Activated naive CD8-positive, alpha-beta T cell (primary cell): ENCODE measurements at regions not wholly inside any gene's neighbourhood (a gene's known extent, or its start where the extent isn't known, plus 50 kb on each side); places are given as distances from the start of the nearest gene placed in this dataset.

Source experiments
- H3K27ac Mint-ChIP-seq: one replicate; pipeline ENCODE4 v1.8.0; 2021; ENCODE audit warnings: mixed read lengths
- H3K27me3 Mint-ChIP-seq: one replicate; pipeline ENCODE4 v1.8.0; 2021; ENCODE audit warnings: mixed read lengths
- H3K36me3 Mint-ChIP-seq: one replicate; pipeline ENCODE4 v1.8.0; 2021; ENCODE audit warnings: mixed read lengths
- H3K4me1 Mint-ChIP-seq: one replicate; pipeline ENCODE4 v1.8.0; 2021; ENCODE audit warnings: low read depth, mixed read lengths
- H3K4me3 Mint-ChIP-seq: one replicate; pipeline ENCODE4 v1.8.0; 2021; ENCODE audit warnings: mild to moderate bottlenecking, mixed read lengths
- H3K9me3 Mint-ChIP-seq: one replicate; pipeline ENCODE4 v1.8.0; 2021; ENCODE audit warnings: low read depth, mixed read lengths

- H3K27ac Mint-ChIP-seq = no peak overlapping the region
- no peaks in the 10 kb centered on the region for H3K9me3 Mint-ChIP-seq
- H3K4me3 Mint-ChIP-seq = no peak overlapping the region
- peaks cover 6% of the 10 kb centered on the region for H3K27me3 Mint-ChIP-seq
- H3K36me3 Mint-ChIP-seq = no peaks in the 10 kb centered on the region
- no peaks in the 10 kb centered on the region for H3K4me1 Mint-ChIP-seq
Observed at GRCh38 chr14:49366416-49366815, 219.8 kb downstream of the RPS29 start.

DNA sequence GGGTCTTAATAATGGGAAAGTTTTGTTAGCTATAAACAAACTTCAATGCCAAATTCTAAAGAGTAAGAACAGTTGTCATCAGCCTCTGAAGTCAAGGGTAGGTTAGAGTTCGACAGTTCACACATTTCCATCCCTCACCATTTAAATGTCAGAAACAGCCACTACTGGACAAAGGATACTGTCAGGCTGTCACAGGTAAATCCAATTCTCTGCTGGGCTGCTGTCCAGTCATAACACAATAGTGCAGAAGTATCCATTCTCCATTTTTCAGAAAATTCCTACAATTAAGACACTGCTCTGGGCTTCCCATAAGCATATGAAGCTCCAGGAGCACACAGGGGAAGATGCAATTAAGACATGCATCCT, 221.4 kb downstream of the RPS29 start:
- Mint-ChIP-seq H3K4me1 (no peaks in the 10 kb centered on the region), H3K27me3 (peaks cover 8% of the 10 kb centered on the region), H3K4me3 (no peak overlapping the region), H3K9me3 (peaks cover 10% of the 10 kb centered on the region), H3K27ac (no peak overlapping the region), H3K36me3 (no peaks in the 10 kb centered on the region)

- H3K4me1 Mint-ChIP-seq = no peaks in the 10 kb centered on the region
- H3K4me3 Mint-ChIP-seq = no peak overlapping the region
- peaks cover 11% of the 10 kb centered on the region for H3K27me3 Mint-ChIP-seq
- no peak overlapping the region for H3K27ac Mint-ChIP-seq
- H3K36me3 Mint-ChIP-seq = no peaks in the 10 kb centered on the region
- peaks cover 13% of the 10 kb centered on the region for H3K9me3 Mint-ChIP-seq
Observed at GRCh38 chr14:49363821-49364751, 222.1 kb downstream of the RPS29 start.

DNA sequence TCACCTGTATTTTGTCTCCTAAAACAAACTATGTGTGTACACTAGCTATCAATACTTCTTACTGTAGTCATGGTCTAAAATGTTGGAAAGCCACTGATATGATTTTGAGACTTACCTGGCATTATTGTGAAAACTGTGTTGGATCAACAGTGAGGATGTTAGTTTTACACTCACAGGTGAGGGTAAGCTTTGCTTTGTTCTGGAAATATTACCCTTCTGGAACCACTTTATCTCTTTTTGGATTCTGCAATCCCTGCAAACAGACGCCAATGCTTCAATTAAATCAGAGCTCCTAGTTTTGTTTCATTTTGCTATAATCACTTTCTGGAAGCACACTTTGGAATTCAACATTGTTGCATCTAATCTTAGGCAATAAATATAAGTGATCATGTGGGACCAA, 223.3 kb downstream of the RPS29 start:
- Mint-ChIP-seq H3K36me3 (no peaks in the 10 kb centered on the region), H3K27ac (no peak overlapping the region), H3K9me3 (peaks cover 13% of the 10 kb centered on the region), H3K27me3 (peaks cover 15% of the 10 kb centered on the region), H3K4me3 (no peak overlapping the region), H3K4me1 (no peaks in the 10 kb centered on the region)

DNA sequence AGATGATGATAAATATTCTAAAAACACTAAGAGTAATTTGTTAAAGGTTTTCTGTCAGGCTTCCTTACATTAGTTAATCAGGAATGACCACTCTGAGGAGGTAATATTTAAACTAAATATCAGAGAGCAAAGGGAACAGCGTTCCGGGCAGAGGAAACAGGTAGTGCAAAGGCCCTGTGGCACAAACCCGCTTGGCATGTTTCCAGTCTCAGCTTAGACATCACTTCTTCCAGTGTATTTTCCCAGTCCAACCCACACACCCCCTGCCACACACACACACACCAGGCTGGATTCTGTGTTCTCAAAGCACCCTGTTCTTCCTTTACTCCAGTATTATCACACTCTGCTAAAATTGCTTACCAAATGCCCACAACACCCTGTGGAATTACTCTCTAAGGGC, 247.1 kb downstream of the RPS29 start:
- peaks cover 6% of the 10 kb centered on the region for H3K27me3 Mint-ChIP-seq
- no peak overlapping the region for H3K27ac Mint-ChIP-seq
- no peaks in the 10 kb centered on the region for H3K4me1 Mint-ChIP-seq
- H3K36me3 Mint-ChIP-seq = no peaks in the 10 kb centered on the region
- H3K4me3 Mint-ChIP-seq = no peak overlapping the region
- H3K9me3 Mint-ChIP-seq = no peaks in the 10 kb centered on the region

- Mint-ChIP-seq H3K36me3 (no peaks in the 10 kb centered on the region), H3K4me3 (no peak overlapping the region)
Observed at GRCh38 chr14:49319810-49320209, 266.4 kb downstream of the RPS29 start.

GRCh38 chr14:49315570-49315969, 270.6 kb downstream of the RPS29 start:
- Mint-ChIP-seq H3K27ac (no peak overlapping the region), H3K4me3 (no peak overlapping the region), H3K9me3 (no peaks in the 10 kb centered on the region), H3K4me1 (no peaks in the 10 kb centered on the region), H3K27me3 (peaks cover 11% of the 10 kb centered on the region), H3K36me3 (no peaks in the 10 kb centered on the region)

More at GRCh38 chr14:49319810-49320209, 266.4 kb downstream of the RPS29 start:
- no peaks in the 10 kb centered on the region for H3K9me3 Mint-ChIP-seq
- H3K27me3 Mint-ChIP-seq = peaks cover 13% of the 10 kb centered on the region
- no peaks in the 10 kb centered on the region for H3K4me1 Mint-ChIP-seq
- H3K27ac Mint-ChIP-seq = no peak overlapping the region

GRCh38 chr14:49314737-49315136, 271.4 kb downstream of the RPS29 start:
- no peaks in the 10 kb centered on the region for H3K4me1 Mint-ChIP-seq
- H3K4me3 Mint-ChIP-seq = no peak overlapping the region
- H3K27me3 Mint-ChIP-seq = peaks cover 7% of the 10 kb centered on the region
- no peaks in the 10 kb centered on the region for H3K36me3 Mint-ChIP-seq
- H3K9me3 Mint-ChIP-seq = no peaks in the 10 kb centered on the region
- H3K27ac Mint-ChIP-seq = no peak overlapping the region

DNA sequence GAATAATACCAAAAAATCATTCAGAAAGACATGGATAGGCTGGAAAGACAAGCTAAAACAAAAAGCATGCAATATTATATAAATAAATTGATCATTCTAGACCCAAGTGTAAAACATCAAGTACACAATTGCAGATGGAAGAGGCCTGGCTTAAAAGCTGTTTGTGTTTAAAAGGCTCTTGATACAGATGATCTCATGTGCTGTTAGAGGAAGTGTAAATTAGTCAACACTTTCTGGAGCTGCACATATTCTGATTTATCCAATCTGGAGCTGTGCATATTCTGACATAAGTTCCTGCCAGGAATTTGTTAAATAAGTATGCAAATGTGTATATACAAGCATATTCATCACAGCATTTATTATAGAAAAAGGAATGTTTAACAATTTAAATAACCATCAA, 273.1 kb downstream of the RPS29 start:
- Mint-ChIP-seq H3K4me3 (no peak overlapping the region), H3K27me3 (peaks cover 9% of the 10 kb centered on the region), H3K4me1 (no peaks in the 10 kb centered on the region), H3K9me3 (no peaks in the 10 kb centered on the region), H3K36me3 (no peaks in the 10 kb centered on the region), H3K27ac (no peak overlapping the region)

DNA sequence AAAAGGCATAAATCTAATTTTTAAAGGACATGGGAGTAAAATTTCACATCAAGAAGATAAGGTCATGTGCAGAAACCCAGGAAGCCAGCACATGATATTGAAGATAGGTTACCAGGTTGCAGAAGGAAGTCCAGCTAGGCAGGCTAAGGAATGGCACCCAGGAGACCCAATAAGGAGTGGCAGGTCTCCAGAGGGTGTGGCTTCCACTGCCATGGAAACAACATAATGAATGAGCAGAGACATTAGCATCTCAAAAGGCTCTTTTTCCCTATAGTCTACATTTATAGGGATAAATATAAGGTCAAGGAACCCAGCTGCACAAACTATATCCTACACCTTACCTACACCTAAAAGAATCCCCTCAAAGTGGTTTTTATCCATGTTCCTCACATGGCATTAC, 275.9 kb downstream of the RPS29 start:
- Mint-ChIP-seq H3K4me1 (no peaks in the 10 kb centered on the region), H3K36me3 (no peaks in the 10 kb centered on the region), H3K4me3 (no peak overlapping the region), H3K27me3 (peaks cover 11% of the 10 kb centered on the region), H3K9me3 (no peaks in the 10 kb centered on the region), H3K27ac (no peak overlapping the region)

GRCh38 chr14:49306152-49306751, 279.9 kb downstream of the RPS29 start:
- Mint-ChIP-seq H3K4me1 (no peaks in the 10 kb centered on the region), H3K27ac (no peak overlapping the region), H3K9me3 (no peaks in the 10 kb centered on the region), H3K4me3 (no peak overlapping the region), H3K36me3 (no peaks in the 10 kb centered on the region), H3K27me3 (peaks cover 10% of the 10 kb centered on the region)

GRCh38 chr14:49303946-49304516, 282.1 kb downstream of the RPS29 start:
- no peak overlapping the region for H3K4me3 Mint-ChIP-seq
- H3K27ac Mint-ChIP-seq = no peak overlapping the region
- H3K27me3 Mint-ChIP-seq = peaks cover 8% of the 10 kb centered on the region
- H3K4me1 Mint-ChIP-seq = no peaks in the 10 kb centered on the region
- H3K9me3 Mint-ChIP-seq = no peaks in the 10 kb centered on the region
- no peaks in the 10 kb centered on the region for H3K36me3 Mint-ChIP-seq

GRCh38 chr14:49297102-49297501, 289.1 kb downstream of the RPS29 start:
- Mint-ChIP-seq H3K27ac (no peak overlapping the region), H3K27me3 (peaks cover 12% of the 10 kb centered on the region), H3K4me1 (no peaks in the 10 kb centered on the region), H3K9me3 (no peaks in the 10 kb centered on the region), H3K4me3 (no peak overlapping the region), H3K36me3 (no peaks in the 10 kb centered on the region)

DNA sequence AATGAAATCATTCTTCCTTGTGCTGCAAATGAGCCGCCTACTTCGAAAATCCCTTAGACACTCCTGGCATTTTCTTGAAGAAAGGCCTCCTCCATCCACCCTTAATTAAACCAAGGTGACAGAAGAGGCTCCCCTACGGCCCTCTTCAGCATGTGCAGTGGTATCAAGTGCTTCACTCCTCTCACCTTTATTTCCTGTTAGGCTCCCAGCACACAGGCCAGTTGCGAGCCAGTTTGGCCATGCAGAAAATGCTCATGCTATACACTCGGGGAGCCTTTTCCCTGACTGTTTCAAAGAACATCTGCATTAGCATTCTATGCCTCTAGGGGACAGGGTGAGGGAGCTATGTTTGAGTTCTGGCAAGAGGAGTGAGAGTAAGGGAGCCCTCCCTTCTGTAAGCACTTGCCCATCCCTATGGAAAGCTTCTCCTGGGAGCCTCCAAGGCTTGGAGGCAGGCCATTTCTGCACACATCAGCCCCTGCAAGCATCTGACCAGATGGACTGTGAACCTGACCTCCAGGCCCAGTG, 291.5 kb downstream of the RPS29 start:
- Mint-ChIP-seq H3K4me3 (no peak overlapping the region), H3K27ac (no peak overlapping the region), H3K9me3 (no peaks in the 10 kb centered on the region), H3K27me3 (peaks cover 10% of the 10 kb centered on the region), H3K4me1 (no peaks in the 10 kb centered on the region), H3K36me3 (no peaks in the 10 kb centered on the region)

DNA sequence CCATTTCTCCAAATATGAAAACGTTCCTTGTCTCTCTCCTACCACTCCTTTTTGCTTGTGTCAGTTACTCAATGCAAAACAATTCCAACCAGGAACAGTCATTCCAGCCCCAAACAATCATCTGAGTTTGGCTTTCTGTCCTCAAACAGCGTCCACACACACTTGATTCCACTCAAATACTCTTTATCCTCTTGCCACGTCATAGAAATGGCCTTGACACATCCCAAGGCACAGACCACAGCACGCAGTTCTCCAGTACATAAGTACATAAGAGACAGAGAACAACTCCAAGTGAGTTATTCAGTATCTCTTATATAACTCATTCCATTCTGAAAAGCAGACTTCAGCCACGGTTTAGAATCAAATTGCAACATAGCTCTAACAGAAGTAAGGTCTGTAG, 299.2 kb downstream of the RPS29 start:
- Mint-ChIP-seq H3K9me3 (no peaks in the 10 kb centered on the region), H3K4me1 (no peaks in the 10 kb centered on the region), H3K4me3 (no peak overlapping the region), H3K36me3 (no peaks in the 10 kb centered on the region), H3K27me3 (peaks cover 13% of the 10 kb centered on the region), H3K27ac (no peak overlapping the region)
